Lower leg skin (tissue), 4 donors: ENCODE measurements at regions not wholly inside any gene's neighbourhood (a gene's known extent, or its start where the extent isn't known, plus 50 kb on each side); places are given as distances from the start of the nearest gene placed in this dataset.
A peak's percentile ranks its signal among the peaks of the same experiment; 100 is the strongest.

Experiments
- DNase-seq, 2 donors: peaks; one replicate each; pipeline ENCODE4 v3.0.0-alpha.2; 2019; ENCODE audit warnings: low spot score in 2 of 2
- H3K4me3 ChIP-seq: fragments of 200-600 bp; sonication (generic); 2 replicates; pipeline ENCODE4 v1.5.1; 2017; ENCODE audit warnings: mild to moderate bottlenecking, low read depth; ENCODE audit not compliant: poor library complexity, severe bottlenecking
- POLR2A ChIP-seq, 2 donors: fragments of 450-650 bp; IDR thresholded peaks; one replicate each; pipeline ENCODE4 v1.6.1; 2016 to 2017; ENCODE audit warnings: antibody characterized with exemption in 2 of 2, mild to moderate bottlenecking in 1 of 2, moderate library complexity in 1 of 2
- WGBS, 2 donors: methylation state at CpG; one replicate each; pipeline ENCODE4 v1.1.5; 2018; 5-methylcytosine and 5-hydroxymethylcytosine counted together
- intact Hi-C: fragments of 100-400 bp; cut with DNase I; formaldehyde crosslinking; loops from one replicate; pipeline ENCODE4 v1.15.0; 2023; ENCODE audit warnings: low total_unique reads
- TF ChIP-seq, protein P1 (sequence below), 3 donors: fragments of 450-650 bp; IDR thresholded peaks; one replicate each; pipeline ENCODE4 v1.5.1; 2016; ENCODE audit warnings: antibody characterized with exemption in 3 of 3, mild to moderate bottlenecking in 3 of 3, moderate library complexity in 2 of 3

DNA sequence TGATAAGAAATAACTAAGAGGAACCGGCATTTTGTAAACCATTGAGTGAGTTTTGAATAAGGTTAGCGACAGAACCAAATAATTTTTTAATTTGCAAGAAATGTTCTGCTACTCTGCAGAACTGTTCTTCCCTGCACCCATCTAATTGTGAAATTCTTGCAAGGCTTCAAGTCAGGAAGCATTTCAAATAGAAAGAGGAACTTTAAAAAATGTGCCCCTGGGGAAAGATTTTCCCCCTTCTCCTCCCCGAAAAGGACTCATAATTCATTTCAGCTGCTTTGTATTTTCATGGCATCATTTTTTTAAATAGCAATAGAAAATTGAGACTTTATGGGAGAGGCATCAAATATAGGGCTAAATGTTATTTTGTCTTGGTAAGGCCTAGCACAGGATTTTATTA is 180.9 kb upstream of the ANKRD55 start:
- TF ChIP-seq, protein P1, sequence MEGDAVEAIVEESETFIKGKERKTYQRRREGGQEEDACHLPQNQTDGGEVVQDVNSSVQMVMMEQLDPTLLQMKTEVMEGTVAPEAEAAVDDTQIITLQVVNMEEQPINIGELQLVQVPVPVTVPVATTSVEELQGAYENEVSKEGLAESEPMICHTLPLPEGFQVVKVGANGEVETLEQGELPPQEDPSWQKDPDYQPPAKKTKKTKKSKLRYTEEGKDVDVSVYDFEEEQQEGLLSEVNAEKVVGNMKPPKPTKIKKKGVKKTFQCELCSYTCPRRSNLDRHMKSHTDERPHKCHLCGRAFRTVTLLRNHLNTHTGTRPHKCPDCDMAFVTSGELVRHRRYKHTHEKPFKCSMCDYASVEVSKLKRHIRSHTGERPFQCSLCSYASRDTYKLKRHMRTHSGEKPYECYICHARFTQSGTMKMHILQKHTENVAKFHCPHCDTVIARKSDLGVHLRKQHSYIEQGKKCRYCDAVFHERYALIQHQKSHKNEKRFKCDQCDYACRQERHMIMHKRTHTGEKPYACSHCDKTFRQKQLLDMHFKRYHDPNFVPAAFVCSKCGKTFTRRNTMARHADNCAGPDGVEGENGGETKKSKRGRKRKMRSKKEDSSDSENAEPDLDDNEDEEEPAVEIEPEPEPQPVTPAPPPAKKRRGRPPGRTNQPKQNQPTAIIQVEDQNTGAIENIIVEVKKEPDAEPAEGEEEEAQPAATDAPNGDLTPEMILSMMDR (IDR thresholded peaks at IDR 0.05): no peak
- TF ChIP-seq POLR2A (IDR thresholded peaks at IDR 0.05): no peak
- H3K4me3 ChIP-seq: no peak overlapping the region
- 40 to 45% methylated on average over 3 of the region's 3 CpGs for WGBS, 2 donors
- intact Hi-C loops: no loop called here
- no peak for DNase-seq

DNA sequence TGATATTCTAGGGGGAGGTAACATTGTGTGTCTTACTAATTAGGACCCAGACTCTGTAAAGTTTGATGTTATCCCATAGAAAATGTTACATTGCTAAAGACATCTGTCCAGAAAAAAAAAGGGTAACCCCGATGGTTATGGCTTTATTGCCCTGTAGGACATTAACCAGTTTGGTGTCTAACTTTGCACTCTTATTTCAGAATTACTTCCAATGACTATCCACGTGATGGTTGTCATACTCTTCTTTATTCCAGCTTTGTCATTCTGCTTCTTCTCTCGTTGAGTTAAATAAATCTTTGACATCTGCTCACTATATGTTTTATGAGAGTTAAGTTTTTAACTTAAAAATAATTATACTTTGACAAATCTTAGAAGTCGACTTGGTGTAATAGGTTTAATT is 180.4 kb upstream of the ANKRD55 start:
- whole genome bisulfite sequencing, 2 donors: 60 to 64% methylated on average over 4 of the region's 4 CpGs
- intact Hi-C loops: no loop called here
- no peak overlapping the region for H3K4me3 ChIP-seq
- no peak for TF ChIP-seq POLR2A (IDR thresholded peaks at IDR 0.05)
- TF ChIP-seq, protein P1 (IDR thresholded peaks at IDR 0.05): no peak
- DNase-seq: no peak

DNA sequence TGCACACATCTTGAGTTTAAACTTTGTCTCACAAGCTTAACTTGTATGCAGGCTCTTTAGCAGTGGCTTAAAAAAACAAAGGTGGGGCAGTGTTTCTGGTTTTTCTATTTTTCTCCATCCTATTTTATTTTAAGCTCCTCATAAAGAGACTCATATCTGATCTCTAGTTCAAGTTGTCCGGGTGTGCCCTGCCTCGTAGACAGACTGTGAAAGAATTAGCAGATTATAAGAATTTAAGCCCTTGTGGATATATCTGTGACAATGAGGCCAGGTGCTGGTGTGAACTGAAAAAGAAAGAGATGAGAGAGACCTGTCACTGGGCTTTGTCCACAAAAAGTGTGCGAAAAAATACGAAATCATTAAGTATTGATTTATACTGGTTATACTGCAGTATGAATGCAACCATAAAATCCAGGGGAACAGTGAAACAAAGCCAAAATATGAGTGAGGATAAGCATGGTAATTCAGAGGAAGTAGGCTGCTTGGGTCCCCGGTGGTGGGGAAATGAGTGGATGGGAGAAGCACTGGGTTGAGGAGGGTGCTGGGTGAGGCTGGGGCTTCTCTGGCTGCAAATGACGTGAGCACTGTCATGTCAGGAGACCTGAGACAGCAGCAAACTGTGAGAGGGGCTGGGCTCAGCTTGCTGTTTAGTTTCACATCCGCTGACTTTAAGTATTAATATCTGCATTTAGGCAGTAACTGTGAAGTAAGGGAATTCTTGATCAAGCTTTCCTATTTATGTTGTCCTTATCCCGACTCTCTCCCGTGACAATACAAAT is 179.7 kb upstream of the ANKRD55 start:
- peak in 1 of 2 donors; percentile 54 for DNase-seq
- no peak overlapping the region for H3K4me3 ChIP-seq
- TF ChIP-seq POLR2A (IDR thresholded peaks at IDR 0.05): no peak
- TF ChIP-seq, protein P1 (IDR thresholded peaks at IDR 0.05): no peak
- intact Hi-C loops: no loop called here
- 65 to 66% methylated on average over 9 of the region's 9 CpGs for WGBS, 2 donors

DNA sequence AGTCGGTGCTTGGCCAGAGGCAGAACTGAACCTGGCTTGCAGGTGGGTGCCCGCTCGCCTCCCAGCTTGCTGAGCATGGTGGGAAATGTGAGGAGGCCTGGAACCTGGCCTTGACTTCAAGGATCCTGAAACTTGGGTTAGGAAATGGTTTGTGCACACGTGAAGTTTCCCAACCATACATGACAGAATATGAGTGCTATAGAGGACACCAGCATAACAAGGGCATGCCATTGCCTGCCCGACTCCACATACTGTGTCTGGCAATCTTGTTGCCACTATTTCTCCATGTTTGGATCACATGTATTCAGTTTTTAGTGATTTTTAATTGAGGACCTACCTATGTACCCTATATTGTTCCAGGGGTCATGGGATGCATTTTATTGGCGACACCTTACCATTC is 177.6 kb upstream of the ANKRD55 start:
- 85 to 87% methylated on average over 6 of the region's 6 CpGs for WGBS, 2 donors
- no peak overlapping the region for H3K4me3 ChIP-seq
- no peak for DNase-seq
- intact Hi-C loops: no loop called here
- TF ChIP-seq, protein P1 (IDR thresholded peaks at IDR 0.05): no peak
- no peak for TF ChIP-seq POLR2A (IDR thresholded peaks at IDR 0.05)

DNA sequence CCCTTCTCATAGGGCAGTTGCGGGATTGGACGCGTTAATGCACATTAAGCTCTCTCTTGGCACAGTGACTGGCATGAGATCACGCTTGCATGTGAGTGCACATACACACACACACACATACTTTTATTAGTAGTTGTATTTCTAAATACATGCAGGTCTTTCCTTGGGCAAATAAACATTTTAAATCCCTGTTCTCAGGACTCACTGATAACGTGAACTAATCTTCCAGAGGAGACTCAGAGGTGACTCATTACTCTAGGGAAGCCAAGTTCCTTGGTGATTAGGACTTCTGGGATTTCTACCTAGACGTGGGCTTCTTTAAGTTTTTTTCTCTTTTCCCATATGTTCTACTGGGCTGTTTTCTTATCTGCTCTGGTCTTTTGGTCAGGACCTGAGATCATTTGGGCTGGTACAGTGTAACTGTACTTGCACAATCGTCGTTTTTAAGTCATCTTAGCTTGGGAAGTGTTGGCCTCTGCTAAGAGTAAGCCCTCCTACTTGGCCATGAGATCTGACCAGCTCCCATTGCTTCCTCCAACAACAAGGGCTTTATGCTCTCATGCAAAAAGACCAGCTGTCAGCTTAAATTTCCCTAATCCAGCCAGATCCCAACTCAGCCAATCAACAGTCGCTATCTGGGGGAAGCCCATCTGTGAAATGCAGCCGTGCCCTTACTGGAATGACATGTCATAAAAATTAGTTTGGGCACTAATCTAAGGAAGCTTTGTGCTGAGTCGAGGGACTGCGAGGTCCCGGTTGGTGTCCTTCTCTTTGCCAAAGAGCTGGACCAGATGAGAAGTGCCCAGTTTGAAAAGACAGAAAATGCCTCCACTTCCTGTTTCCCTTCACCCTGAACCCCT is 176.4 kb upstream of the ANKRD55 start:
- intact Hi-C loops: no loop called here
- WGBS, 2 donors: 50 to 52% methylated on average over 13 of the region's 13 CpGs
- TF ChIP-seq POLR2A (IDR thresholded peaks at IDR 0.05): no peak
- TF ChIP-seq, protein P1 (IDR thresholded peaks at IDR 0.05): no peak
- H3K4me3 ChIP-seq: no peak overlapping the region
- DNase-seq: peak in 1 of 2 donors; percentile 21
